HCT116 (cell line): ENCODE measurements at regions not wholly inside any gene's neighbourhood (a gene's known extent, or its start where the extent isn't known, plus 50 kb on each side); places are given as distances from the start of the nearest gene placed in this dataset.

Source experiments
- CBX3 ChIP-seq: IDR thresholded peaks from 2 replicates; pipeline ENCODE4 v1.6.1; 2012; ENCODE audit warnings: low read depth
- CEBPB ChIP-seq: IDR thresholded peaks from 2 replicates; pipeline ENCODE4 v1.6.1; 2012; ENCODE audit warnings: low read depth
- EZH2 ChIP-seq: fragments of 200-600 bp; sonication (generic); IDR thresholded peaks from 2 replicates; pipeline ENCODE4 v1.6.1; 2017; ENCODE audit warnings: antibody characterized with exemption, mixed run types
- POLR2A ChIP-seq: IDR thresholded peaks from 2 replicates; pipeline ENCODE4 v1.7.0; 2011; ENCODE audit warnings: borderline replicate concordance; ENCODE audit not compliant: insufficient read depth, insufficient read length; ENCODE audit errors: extremely low read depth
- POLR2AphosphoS5 ChIP-seq: IDR thresholded peaks from 2 replicates; pipeline ENCODE4 v1.6.1; 2011; ENCODE audit warnings: mild to moderate bottlenecking, low read depth, low read length, moderate library complexity
- RAD21 ChIP-seq: IDR thresholded peaks from 2 replicates; pipeline ENCODE4 v1.6.1; 2012; ENCODE audit warnings: low read depth, mild to moderate bottlenecking
- SP1 ChIP-seq: IDR thresholded peaks from 2 replicates; pipeline ENCODE4 v1.6.1; 2012; ENCODE audit warnings: low read depth
- TCF7L2 ChIP-seq: IDR thresholded peaks from 2 replicates; pipeline ENCODE4 v1.7.0; 2011; ENCODE audit warnings: borderline replicate concordance, inconsistent platforms; ENCODE audit not compliant: insufficient read depth, insufficient read length; ENCODE audit errors: extremely low read depth
- YY1 ChIP-seq: IDR thresholded peaks from 2 replicates; pipeline ENCODE4 v1.6.1; 2011; ENCODE audit warnings: low read length, low read depth, moderate library complexity, mild to moderate bottlenecking; ENCODE audit not compliant: insufficient replicate concordance; ENCODE audit errors: extremely low read depth
- ZNF274 ChIP-seq: fragments of 200-500 bp; sonication (Bioruptor generic); IDR thresholded peaks from 2 replicates; pipeline ENCODE4 v1.6.1; 2014; ENCODE audit warnings: mild to moderate bottlenecking, low read depth, low read length, inconsistent platforms
- TF ChIP-seq, protein P1 (sequence below), 3 experiments: fragments of 200-600 bp in 1 of 3; sonication (generic) in 1 of 3; IDR thresholded peaks in 2 of 3; conservative IDR thresholded peaks in 1 of 3; 2 replicates each; pipeline ENCODE4 v1.5.1; 2012 to 2017; ENCODE audit warnings: low read depth in 2 of 3, low read length in 2 of 3, antibody characterized with exemption in 1 of 3, borderline replicate concordance in 1 of 3, control low read depth in 1 of 3, mild to moderate bottlenecking in 1 of 3, mixed read lengths in 1 of 3, mixed run types in 1 of 3, moderate library complexity in 1 of 3; ENCODE audit not compliant: insufficient read depth in 1 of 3
- TF ChIP-seq, protein P2 (sequence below): IDR thresholded peaks from 2 replicates; pipeline ENCODE4 v1.6.1; 2012

DNA sequence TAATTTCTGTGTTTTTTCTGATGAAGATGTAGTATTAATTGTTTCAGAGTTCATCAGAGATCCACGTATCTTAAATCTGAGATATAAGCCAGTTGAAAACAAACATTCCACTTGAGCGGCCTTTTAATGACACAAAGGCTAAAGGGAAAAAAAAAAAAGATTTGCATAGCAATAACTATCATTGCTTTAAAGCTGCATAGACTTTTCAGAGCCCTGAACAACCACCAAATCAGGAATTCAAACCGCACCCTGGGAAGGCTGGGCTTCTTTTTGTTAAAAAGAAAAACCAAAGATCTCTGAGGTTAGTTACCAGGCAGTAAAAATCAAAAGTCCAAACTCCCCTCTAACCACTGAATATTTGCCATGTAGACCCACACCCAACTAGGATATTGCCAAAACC, 206.0 kb downstream of the HHIP start:
- TF ChIP-seq, protein P1, sequence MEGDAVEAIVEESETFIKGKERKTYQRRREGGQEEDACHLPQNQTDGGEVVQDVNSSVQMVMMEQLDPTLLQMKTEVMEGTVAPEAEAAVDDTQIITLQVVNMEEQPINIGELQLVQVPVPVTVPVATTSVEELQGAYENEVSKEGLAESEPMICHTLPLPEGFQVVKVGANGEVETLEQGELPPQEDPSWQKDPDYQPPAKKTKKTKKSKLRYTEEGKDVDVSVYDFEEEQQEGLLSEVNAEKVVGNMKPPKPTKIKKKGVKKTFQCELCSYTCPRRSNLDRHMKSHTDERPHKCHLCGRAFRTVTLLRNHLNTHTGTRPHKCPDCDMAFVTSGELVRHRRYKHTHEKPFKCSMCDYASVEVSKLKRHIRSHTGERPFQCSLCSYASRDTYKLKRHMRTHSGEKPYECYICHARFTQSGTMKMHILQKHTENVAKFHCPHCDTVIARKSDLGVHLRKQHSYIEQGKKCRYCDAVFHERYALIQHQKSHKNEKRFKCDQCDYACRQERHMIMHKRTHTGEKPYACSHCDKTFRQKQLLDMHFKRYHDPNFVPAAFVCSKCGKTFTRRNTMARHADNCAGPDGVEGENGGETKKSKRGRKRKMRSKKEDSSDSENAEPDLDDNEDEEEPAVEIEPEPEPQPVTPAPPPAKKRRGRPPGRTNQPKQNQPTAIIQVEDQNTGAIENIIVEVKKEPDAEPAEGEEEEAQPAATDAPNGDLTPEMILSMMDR (IDR thresholded peaks at IDR 0.05 in 2 of 3, conservative IDR thresholded peaks at IDR 0.05 in 1 of 3; ENCODE audit: borderline replicate concordance in 1 of 3, insufficient read depth in 1 of 3, low read depth in 2 of 3, low read length in 2 of 3): no peak
- no peak for TF ChIP-seq POLR2AphosphoS5
- TF ChIP-seq CEBPB: no peak
- TF ChIP-seq SP1: no peak
- TF ChIP-seq, protein P2, sequence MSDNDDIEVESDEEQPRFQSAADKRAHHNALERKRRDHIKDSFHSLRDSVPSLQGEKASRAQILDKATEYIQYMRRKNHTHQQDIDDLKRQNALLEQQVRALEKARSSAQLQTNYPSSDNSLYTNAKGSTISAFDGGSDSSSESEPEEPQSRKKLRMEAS: no peak
- TF ChIP-seq ZNF274: no peak
- no peak for TF ChIP-seq EZH2
- no peak for TF ChIP-seq CBX3
- no peak for TF ChIP-seq POLR2A
- TF ChIP-seq TCF7L2: no peak
- TF ChIP-seq YY1: no peak
- no peak for TF ChIP-seq RAD21
